Upper lobe of right lung (tissue), 1 donor: ENCODE measurements at regions not wholly inside any gene's neighbourhood (a gene's known extent, or its start where the extent isn't known, plus 50 kb on each side); places are given as distances from the start of the nearest gene placed in this dataset.

Source experiments
- ATAC-seq: fragments of 200-7000 bp; cut with Tn5 transposase; one replicate; pipeline ENCODE4 v1.9.1; 2020; ENCODE audit warnings: mild to moderate bottlenecking, moderate library complexity
- DNase-seq: peaks from one replicate; pipeline ENCODE4 v3.0.0-alpha.2; 2020
- H3K27ac ChIP-seq: fragments of 200-600 bp; one replicate; pipeline ENCODE4 v1.8.0; 2022
- H3K27me3 ChIP-seq: fragments of 200-600 bp; one replicate; pipeline ENCODE4 v1.8.0; 2022; ENCODE audit warnings: mild to moderate bottlenecking
- H3K36me3 ChIP-seq: fragments of 200-600 bp; one replicate; pipeline ENCODE4 v1.8.0; 2022
- H3K4me1 ChIP-seq: fragments of 200-600 bp; one replicate; pipeline ENCODE4 v1.8.0; 2022
- H3K4me3 ChIP-seq: fragments of 200-600 bp; one replicate; pipeline ENCODE4 v1.8.0; 2022; ENCODE audit warnings: mild to moderate bottlenecking
- H3K9me3 ChIP-seq: fragments of 200-600 bp; one replicate; pipeline ENCODE4 v1.8.0; 2022
- CTCF ChIP-seq: fragments of 200-600 bp; IDR thresholded peaks from one replicate; pipeline ENCODE4 v1.8.0; 2022; ENCODE audit warnings: antibody characterized with exemption
- intact Hi-C: fragments of 100-400 bp; cut with DNase I; formaldehyde crosslinking; loops from one replicate; pipeline ENCODE4 v1.11.0; 2022
- donor health status: DM: no; HTN: yes; CAD: no; lungs with severe emphysema.

GRCh38 chr4:81776794-81777193 is 305.1 kb upstream of the RASGEF1B start:
- ATAC-seq, result no peak
- intact Hi-C loops, result no loop called here
- Histone ChIP-seq H3K9me3 (no peaks in the 10 kb centered on the region), H3K4me3 (no peak overlapping the region), H3K27me3 (no peaks in the 10 kb centered on the region), H3K27ac (no peak overlapping the region), H3K36me3 (no peaks in the 10 kb centered on the region), H3K4me1 (no peaks in the 10 kb centered on the region)
- DNase-seq, result no peak
- TF ChIP-seq CTCF, result no peak

GRCh38 chr4:81773557-81773956 is 301.9 kb upstream of the RASGEF1B start:
- intact Hi-C loops, result no loop called here
- ATAC-seq, result no peak
- no peak for DNase-seq
- no peaks in the 10 kb centered on the region for H3K36me3 ChIP-seq
- H3K9me3 ChIP-seq, result no peaks in the 10 kb centered on the region
- no peak overlapping the region for H3K4me3 ChIP-seq
- no peaks in the 10 kb centered on the region for H3K4me1 ChIP-seq
- no peak overlapping the region for H3K27ac ChIP-seq
- no peaks in the 10 kb centered on the region for H3K27me3 ChIP-seq
- no peak for TF ChIP-seq CTCF

- Histone ChIP-seq H3K27ac (no peak overlapping the region), H3K9me3 (no peaks in the 10 kb centered on the region), H3K4me1 (no peaks in the 10 kb centered on the region), H3K36me3 (no peaks in the 10 kb centered on the region), H3K4me3 (no peak overlapping the region), H3K27me3 (no peaks in the 10 kb centered on the region)
- ATAC-seq, result no peak
- no peak for TF ChIP-seq CTCF
- intact Hi-C loops, result no loop called here
- no peak for DNase-seq
Observed at GRCh38 chr4:81771721-81772120, 300.0 kb upstream of the RASGEF1B start.

GRCh38 chr4:81769244-81769643 is 297.5 kb upstream of the RASGEF1B start:
- Histone ChIP-seq H3K4me3 (no peak overlapping the region), H3K27me3 (no peaks in the 10 kb centered on the region), H3K27ac (no peak overlapping the region), H3K4me1 (no peaks in the 10 kb centered on the region), H3K9me3 (no peaks in the 10 kb centered on the region), H3K36me3 (no peaks in the 10 kb centered on the region)
- ATAC-seq, result no peak
- intact Hi-C loops, result no loop called here
- no peak for TF ChIP-seq CTCF
- no peak for DNase-seq

- TF ChIP-seq CTCF, result no peak
- no peak for ATAC-seq
- H3K9me3 ChIP-seq, result no peaks in the 10 kb centered on the region
- no peak overlapping the region for H3K4me3 ChIP-seq
- intact Hi-C loops, result no loop called here
- DNase-seq, result no peak
- H3K36me3 ChIP-seq, result no peaks in the 10 kb centered on the region
- no peak overlapping the region for H3K27ac ChIP-seq
- H3K4me1 ChIP-seq, result no peaks in the 10 kb centered on the region
- no peaks in the 10 kb centered on the region for H3K27me3 ChIP-seq
Observed at GRCh38 chr4:81758574-81759264, 287.0 kb upstream of the RASGEF1B start.

GRCh38 chr4:81757691-81758090 is 286.0 kb upstream of the RASGEF1B start:
- no peaks in the 10 kb centered on the region for H3K27me3 ChIP-seq
- H3K9me3 ChIP-seq, result no peaks in the 10 kb centered on the region
- H3K4me3 ChIP-seq, result no peak overlapping the region
- TF ChIP-seq CTCF, result no peak
- intact Hi-C loops, result no loop called here
- no peaks in the 10 kb centered on the region for H3K4me1 ChIP-seq
- ATAC-seq (peak; percentile 50), DNase-seq (no peak)
- H3K27ac ChIP-seq, result no peak overlapping the region
- no peaks in the 10 kb centered on the region for H3K36me3 ChIP-seq
